ENCODE measurements at regions not wholly inside any gene's neighbourhood (a gene's known extent, or its start where the extent isn't known, plus 50 kb on each side); places are given as distances from the start of the nearest gene placed in this dataset.

DNA sequence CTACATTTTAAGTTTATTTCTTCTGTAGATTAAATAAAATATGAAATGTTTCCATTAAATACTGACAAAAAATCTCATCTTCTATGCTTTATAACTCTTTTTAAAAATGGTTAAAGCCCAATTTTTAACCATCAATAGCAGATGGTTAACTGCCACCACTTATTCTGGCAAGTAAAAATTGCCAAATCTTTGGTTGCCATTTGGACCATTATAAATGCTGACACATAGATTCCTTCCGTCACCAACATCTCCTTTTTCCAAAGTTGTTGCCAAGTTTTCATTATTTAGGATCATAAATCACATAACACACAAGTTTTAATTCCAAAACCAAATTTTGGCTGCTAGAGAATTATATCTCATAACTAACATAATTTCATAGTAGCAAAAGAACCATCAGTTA is 1614.3 kb downstream of the REEP3 start:
- ChIA-PET CTCF (no interaction called here), POLR2A (no interaction called here)
- no peak overlapping the region for H3K4me3 Mint-ChIP-seq (ENCODE audit: unreplicated experiment)
- no peaks in the 10 kb centered on the region for H3K27me3 Mint-ChIP-seq (ENCODE audit: insufficient read depth, unreplicated experiment)
- TF ChIP-seq, protein P1, sequence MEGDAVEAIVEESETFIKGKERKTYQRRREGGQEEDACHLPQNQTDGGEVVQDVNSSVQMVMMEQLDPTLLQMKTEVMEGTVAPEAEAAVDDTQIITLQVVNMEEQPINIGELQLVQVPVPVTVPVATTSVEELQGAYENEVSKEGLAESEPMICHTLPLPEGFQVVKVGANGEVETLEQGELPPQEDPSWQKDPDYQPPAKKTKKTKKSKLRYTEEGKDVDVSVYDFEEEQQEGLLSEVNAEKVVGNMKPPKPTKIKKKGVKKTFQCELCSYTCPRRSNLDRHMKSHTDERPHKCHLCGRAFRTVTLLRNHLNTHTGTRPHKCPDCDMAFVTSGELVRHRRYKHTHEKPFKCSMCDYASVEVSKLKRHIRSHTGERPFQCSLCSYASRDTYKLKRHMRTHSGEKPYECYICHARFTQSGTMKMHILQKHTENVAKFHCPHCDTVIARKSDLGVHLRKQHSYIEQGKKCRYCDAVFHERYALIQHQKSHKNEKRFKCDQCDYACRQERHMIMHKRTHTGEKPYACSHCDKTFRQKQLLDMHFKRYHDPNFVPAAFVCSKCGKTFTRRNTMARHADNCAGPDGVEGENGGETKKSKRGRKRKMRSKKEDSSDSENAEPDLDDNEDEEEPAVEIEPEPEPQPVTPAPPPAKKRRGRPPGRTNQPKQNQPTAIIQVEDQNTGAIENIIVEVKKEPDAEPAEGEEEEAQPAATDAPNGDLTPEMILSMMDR (IDR thresholded peaks at IDR 0.05; ENCODE audit: unreplicated experiment): no peak
- no peaks in the 10 kb centered on the region for H3K36me3 Mint-ChIP-seq (ENCODE audit: insufficient read depth, unreplicated experiment)
- no peaks in the 10 kb centered on the region for H3K4me1 Mint-ChIP-seq (ENCODE audit: insufficient read depth, unreplicated experiment)
- no peaks in the 10 kb centered on the region for H3K9me3 Mint-ChIP-seq (ENCODE audit: unreplicated experiment)
- no peak for DNase-seq (ENCODE audit: unreplicated experiment)
- H3K27ac Mint-ChIP-seq (ENCODE audit: low read depth, unreplicated experiment): no peak overlapping the region
- intact Hi-C loops (cut with micrococcal nuclease): no loop called here
- no TSS peak for BruUV-seq (replicated peaks)

DNA sequence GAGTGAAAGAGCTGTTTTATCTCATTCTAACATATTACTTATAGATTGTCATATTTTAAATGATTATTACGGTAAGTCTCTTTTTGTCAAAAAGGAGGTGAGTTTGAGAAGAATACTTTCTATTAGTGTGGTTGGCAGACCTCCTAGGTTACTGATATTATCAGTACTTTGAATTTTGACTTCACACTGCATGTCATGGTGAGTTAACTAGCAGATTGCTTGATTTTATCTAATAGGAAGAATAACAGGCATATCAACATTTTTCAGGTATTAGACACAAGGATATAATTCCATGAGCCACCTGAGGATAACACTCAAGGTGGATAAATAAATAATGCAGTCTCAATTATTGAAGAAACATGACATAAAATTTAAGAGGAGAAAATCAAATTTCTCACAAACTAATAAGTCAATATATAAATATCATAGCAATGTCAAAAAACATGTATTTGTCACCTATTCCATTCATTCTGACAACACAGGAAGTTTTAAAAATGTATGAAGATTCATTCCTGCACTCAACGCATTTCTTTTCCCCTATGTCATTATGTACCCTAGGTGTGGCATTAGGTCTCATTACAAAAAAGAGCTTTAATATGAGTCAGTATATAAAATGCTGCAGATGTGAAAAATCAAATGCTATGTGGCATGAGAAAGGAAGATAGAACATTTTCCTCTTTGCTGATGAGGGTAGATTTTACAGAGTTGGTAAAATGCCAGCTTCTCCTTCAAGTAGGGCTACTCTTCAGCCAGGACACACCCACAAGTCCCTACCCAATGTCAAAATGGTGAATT is 1621.6 kb downstream of the REEP3 start:
- no peaks in the 10 kb centered on the region for H3K9me3 Mint-ChIP-seq (ENCODE audit: unreplicated experiment)
- H3K27ac Mint-ChIP-seq (ENCODE audit: low read depth, unreplicated experiment): no peak overlapping the region
- TF ChIP-seq, protein P1 (IDR thresholded peaks at IDR 0.05; ENCODE audit: unreplicated experiment): no peak
- H3K4me1 Mint-ChIP-seq (ENCODE audit: insufficient read depth, unreplicated experiment): no peaks in the 10 kb centered on the region
- no peak overlapping the region for H3K4me3 Mint-ChIP-seq (ENCODE audit: unreplicated experiment)
- no TSS peak for BruUV-seq (replicated peaks)
- no peaks in the 10 kb centered on the region for H3K36me3 Mint-ChIP-seq (ENCODE audit: insufficient read depth, unreplicated experiment)
- POLR2A ChIA-PET: no interaction called here
- no peak for DNase-seq (ENCODE audit: unreplicated experiment)
- intact Hi-C loops (cut with micrococcal nuclease): no loop called here
- H3K27me3 Mint-ChIP-seq (ENCODE audit: insufficient read depth, unreplicated experiment): no peaks in the 10 kb centered on the region
- CTCF ChIA-PET: interaction anchor here (0.6 kb wide), 1 partner anchor 714 kb away, joined by 3 read pairs; no protein-coding TSS in a partner anchor

DNA sequence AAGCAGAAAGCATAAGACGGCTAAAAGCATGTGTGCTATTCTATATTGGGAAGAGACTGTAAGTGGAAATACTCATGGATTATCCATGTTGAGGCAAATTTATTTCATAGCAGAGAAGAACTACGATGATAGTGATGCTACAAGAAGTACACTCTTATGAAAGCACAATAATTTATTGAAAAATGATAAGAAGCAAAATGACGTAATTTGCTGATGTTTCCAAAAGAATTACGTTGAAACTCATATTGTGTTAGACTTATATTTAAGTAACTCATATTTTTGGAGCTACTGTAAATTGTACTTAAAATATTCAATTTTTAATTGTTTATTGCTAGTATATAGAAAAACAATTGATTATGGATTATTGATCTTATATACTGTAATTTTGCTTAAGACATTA is 1622.5 kb downstream of the REEP3 start:
- TF ChIP-seq, protein P1 (IDR thresholded peaks at IDR 0.05; ENCODE audit: unreplicated experiment): no peak
- no peak overlapping the region for H3K4me3 Mint-ChIP-seq (ENCODE audit: unreplicated experiment)
- H3K4me1 Mint-ChIP-seq (ENCODE audit: insufficient read depth, unreplicated experiment): no peaks in the 10 kb centered on the region
- H3K36me3 Mint-ChIP-seq (ENCODE audit: insufficient read depth, unreplicated experiment): no peaks in the 10 kb centered on the region
- DNase-seq (ENCODE audit: unreplicated experiment): no peak
- no TSS peak for BruUV-seq (replicated peaks)
- ChIA-PET CTCF (no interaction called here), POLR2A (no interaction called here)
- no peak overlapping the region for H3K27ac Mint-ChIP-seq (ENCODE audit: low read depth, unreplicated experiment)
- intact Hi-C loops (cut with micrococcal nuclease): no loop called here
- H3K27me3 Mint-ChIP-seq (ENCODE audit: insufficient read depth, unreplicated experiment): no peaks in the 10 kb centered on the region
- no peaks in the 10 kb centered on the region for H3K9me3 Mint-ChIP-seq (ENCODE audit: unreplicated experiment)

DNA sequence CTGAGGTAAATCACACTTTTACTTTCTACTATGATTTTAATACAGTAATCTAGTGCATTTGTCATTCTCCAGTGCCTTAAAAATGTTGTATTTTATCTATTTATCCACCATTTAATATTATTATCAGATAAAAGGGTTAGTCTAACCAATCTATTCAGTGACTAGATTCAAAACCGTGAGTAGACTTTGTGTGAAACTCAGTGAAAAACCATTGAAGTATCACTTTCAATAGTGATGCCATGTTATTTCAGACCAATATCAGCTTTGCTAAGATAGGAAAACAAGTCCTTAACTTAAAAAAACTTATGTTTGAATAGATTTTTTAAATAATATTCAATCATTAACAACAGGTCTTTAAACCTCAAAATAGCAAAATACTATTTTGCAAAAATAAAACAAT is 1628.7 kb downstream of the REEP3 start:
- Mint-ChIP-seq H3K27me3 (ENCODE audit: insufficient read depth, unreplicated experiment) (no peaks in the 10 kb centered on the region), H3K4me1 (ENCODE audit: insufficient read depth, unreplicated experiment) (no peaks in the 10 kb centered on the region), H3K27ac (ENCODE audit: low read depth, unreplicated experiment) (no peak overlapping the region), H3K4me3 (ENCODE audit: unreplicated experiment) (no peak overlapping the region), H3K9me3 (ENCODE audit: unreplicated experiment) (no peaks in the 10 kb centered on the region), H3K36me3 (ENCODE audit: insufficient read depth, unreplicated experiment) (no peaks in the 10 kb centered on the region)
- BruUV-seq (replicated peaks): no TSS peak
- DNase-seq (ENCODE audit: unreplicated experiment): no peak
- TF ChIP-seq, protein P1 (IDR thresholded peaks at IDR 0.05; ENCODE audit: unreplicated experiment): no peak
- ChIA-PET CTCF (no interaction called here), POLR2A (no interaction called here)
- intact Hi-C loops (cut with micrococcal nuclease): no loop called here

Measured in MCF 10A (cell line).